Osteoblast (primary cell): ENCODE measurements at regions not wholly inside any gene's neighbourhood (a gene's known extent, or its start where the extent isn't known, plus 50 kb on each side); places are given as distances from the start of the nearest gene placed in this dataset.

Experiments used
- DNase-seq: peaks from one replicate; pipeline ENCODE4 v3.0.0; 2011; ENCODE audit warnings: low spot score, mixed read lengths; ENCODE audit not compliant: insufficient read length; ENCODE audit errors: missing footprints
- H2AFZ ChIP-seq: 2 replicates; pipeline ENCODE4 v1.6.0; 2011; ENCODE audit warnings: mild to moderate bottlenecking, low read length
- H3K27ac ChIP-seq: 2 replicates; pipeline ENCODE4 v1.5.1; 2011; ENCODE audit warnings: mild to moderate bottlenecking, low read depth, low read length, moderate library complexity
- H3K27me3 ChIP-seq: 2 replicates; pipeline ENCODE4 v1.6.0; 2012; ENCODE audit warnings: mild to moderate bottlenecking, control low read depth, inconsistent platforms, low read length, moderate library complexity; ENCODE audit not compliant: insufficient read depth
- H3K36me3 ChIP-seq: 2 replicates; pipeline ENCODE4 v1.5.1; 2011; ENCODE audit warnings: mild to moderate bottlenecking, low read length, control low read depth, moderate library complexity; ENCODE audit not compliant: insufficient read depth
- H3K4me1 ChIP-seq: 2 replicates; pipeline ENCODE4 v1.5.1; 2011; ENCODE audit warnings: mild to moderate bottlenecking, low read length, control low read depth, moderate library complexity; ENCODE audit not compliant: insufficient read depth
- H3K4me2 ChIP-seq: 2 replicates; pipeline ENCODE4 v1.6.0; 2011; ENCODE audit warnings: mild to moderate bottlenecking, low read length; ENCODE audit not compliant: insufficient read depth
- H3K4me3 ChIP-seq: fragments of 200-600 bp; sonication (generic); 3 replicates; pipeline ENCODE4 v1.5.1; 2012; ENCODE audit warnings: mild to moderate bottlenecking, low read length, inconsistent platforms; ENCODE audit not compliant: insufficient read depth
- H3K79me2 ChIP-seq: 2 replicates; pipeline ENCODE4 v1.6.0; 2012; ENCODE audit warnings: mild to moderate bottlenecking, low read length, control low read depth, inconsistent platforms; ENCODE audit not compliant: insufficient read depth
- H3K9me3 ChIP-seq: 2 replicates; pipeline ENCODE4 v1.5.1; 2011; ENCODE audit warnings: low read depth, low read length, control low read depth
- H4K20me1 ChIP-seq: 2 replicates; pipeline ENCODE4 v1.6.0; 2012; ENCODE audit warnings: mild to moderate bottlenecking, low read length, control low read depth; ENCODE audit not compliant: insufficient read depth
- TF ChIP-seq, protein P1 (sequence below): IDR thresholded peaks from 2 replicates; pipeline ENCODE4 v1.5.1; 2011; ENCODE audit warnings: mild to moderate bottlenecking, low read depth, low read length, moderate library complexity; ENCODE audit errors: extremely low read depth

DNA sequence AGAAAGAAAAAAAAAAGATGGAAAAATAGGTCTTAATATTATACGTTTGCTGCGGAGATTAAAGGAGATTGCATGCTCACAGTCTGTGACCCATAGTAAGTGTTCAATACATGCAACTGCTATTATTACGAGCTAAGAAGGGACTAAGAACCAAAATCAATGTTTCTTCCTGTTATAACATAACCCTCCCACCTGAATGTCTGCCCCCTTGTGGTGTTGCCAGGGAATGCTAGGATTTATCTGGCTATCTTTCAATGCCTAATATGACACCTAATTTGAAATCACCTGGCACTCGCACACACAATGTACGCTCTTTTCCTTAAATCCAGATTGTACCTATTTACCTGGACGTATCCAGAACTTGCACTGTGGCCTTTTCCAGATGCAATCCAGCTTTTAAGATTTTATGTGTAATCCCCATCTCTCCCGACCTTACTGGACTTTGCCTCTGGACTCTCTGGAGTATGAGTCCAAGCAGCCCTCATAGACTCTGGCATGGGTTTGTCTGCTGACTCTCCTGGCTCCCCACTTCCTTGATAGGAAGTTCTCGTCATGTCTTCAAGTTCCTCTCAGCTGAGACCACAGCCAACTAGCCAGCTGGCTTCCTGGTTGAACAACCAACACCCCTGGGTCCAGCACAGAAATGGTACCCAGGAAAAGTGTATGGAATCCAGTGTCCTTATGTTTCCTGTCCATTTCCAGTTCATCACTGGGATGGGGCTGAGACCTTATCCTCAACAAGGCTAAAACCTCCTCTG, 151.5 kb downstream of the CCDC34 start:
- peak; percentile 64 for DNase-seq
- Histone ChIP-seq H4K20me1 (no peaks in the 10 kb centered on the region), H3K36me3 (no peaks in the 10 kb centered on the region), H3K9me3 (no peaks in the 10 kb centered on the region), H3K4me3 (no peak overlapping the region), H2AFZ (no peak overlapping the region), H3K79me2 (no peaks in the 10 kb centered on the region), H3K4me2 (no peak overlapping the region), H3K27ac (no peak overlapping the region), H3K4me1 (peaks cover 40% of the 10 kb centered on the region), H3K27me3 (no peaks in the 10 kb centered on the region)
- TF ChIP-seq, protein P1, sequence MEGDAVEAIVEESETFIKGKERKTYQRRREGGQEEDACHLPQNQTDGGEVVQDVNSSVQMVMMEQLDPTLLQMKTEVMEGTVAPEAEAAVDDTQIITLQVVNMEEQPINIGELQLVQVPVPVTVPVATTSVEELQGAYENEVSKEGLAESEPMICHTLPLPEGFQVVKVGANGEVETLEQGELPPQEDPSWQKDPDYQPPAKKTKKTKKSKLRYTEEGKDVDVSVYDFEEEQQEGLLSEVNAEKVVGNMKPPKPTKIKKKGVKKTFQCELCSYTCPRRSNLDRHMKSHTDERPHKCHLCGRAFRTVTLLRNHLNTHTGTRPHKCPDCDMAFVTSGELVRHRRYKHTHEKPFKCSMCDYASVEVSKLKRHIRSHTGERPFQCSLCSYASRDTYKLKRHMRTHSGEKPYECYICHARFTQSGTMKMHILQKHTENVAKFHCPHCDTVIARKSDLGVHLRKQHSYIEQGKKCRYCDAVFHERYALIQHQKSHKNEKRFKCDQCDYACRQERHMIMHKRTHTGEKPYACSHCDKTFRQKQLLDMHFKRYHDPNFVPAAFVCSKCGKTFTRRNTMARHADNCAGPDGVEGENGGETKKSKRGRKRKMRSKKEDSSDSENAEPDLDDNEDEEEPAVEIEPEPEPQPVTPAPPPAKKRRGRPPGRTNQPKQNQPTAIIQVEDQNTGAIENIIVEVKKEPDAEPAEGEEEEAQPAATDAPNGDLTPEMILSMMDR: peak; percentile 42

DNA sequence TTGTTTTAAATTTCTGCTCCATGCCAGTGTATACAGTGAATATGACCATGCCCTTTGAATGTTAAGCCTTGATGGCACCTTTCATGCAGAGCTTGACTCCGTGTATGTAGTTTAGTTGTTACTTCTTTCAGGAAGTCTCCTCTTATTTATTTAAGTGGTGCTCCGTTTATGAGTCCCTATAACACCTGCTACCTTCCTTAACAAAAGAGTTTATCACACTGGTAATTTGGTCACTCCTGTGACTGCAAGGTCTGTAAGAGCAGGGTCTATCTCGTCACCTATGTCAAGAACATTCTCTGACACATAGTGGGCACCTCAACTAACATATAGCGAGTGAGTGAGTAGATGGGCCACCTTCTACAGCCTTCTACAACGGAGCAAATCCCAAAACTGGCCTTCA, 152.5 kb downstream of the CCDC34 start:
- Histone ChIP-seq H3K4me1 (peaks cover 44% of the 10 kb centered on the region), H3K27me3 (no peaks in the 10 kb centered on the region), H3K36me3 (no peaks in the 10 kb centered on the region), H3K9me3 (no peaks in the 10 kb centered on the region), H3K4me3 (no peak overlapping the region), H2AFZ (no peak overlapping the region), H3K4me2 (no peak overlapping the region), H3K79me2 (no peaks in the 10 kb centered on the region), H4K20me1 (no peaks in the 10 kb centered on the region), H3K27ac (peak overlapping the region; percentile 49)
- DNase-seq: no peak
- TF ChIP-seq, protein P1: no peak

DNA sequence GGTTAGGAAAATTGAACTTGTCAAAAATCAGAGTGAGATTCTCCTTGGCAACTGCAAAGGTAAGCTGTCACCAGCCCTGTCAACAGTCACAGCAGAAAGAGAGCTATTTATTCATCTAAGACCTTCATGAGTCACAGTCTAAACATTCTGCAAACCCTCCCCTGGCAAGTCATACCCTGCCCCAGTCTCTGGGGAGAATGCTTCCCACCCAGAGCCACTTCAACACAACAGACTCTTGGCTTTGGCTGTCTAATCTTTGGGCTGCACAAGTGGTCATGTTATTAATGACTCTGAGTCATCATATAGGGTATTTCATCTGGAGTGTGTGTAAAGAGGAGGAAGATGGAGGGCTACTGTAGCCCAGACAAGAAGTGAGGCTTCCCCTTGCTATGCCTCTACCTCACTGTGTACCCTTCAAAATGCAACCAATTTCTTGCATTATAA, 153.4 kb downstream of the CCDC34 start:
- peak overlapping the region; percentile 87 for H3K27ac ChIP-seq
- peaks cover 49% of the 10 kb centered on the region for H3K4me1 ChIP-seq
- TF ChIP-seq, protein P1: no peak
- H3K9me3 ChIP-seq: no peaks in the 10 kb centered on the region
- H3K36me3 ChIP-seq: no peaks in the 10 kb centered on the region
- H3K79me2 ChIP-seq: no peaks in the 10 kb centered on the region
- no peak overlapping the region for H2AFZ ChIP-seq
- peak; percentile 60 for DNase-seq
- no peaks in the 10 kb centered on the region for H4K20me1 ChIP-seq
- no peaks in the 10 kb centered on the region for H3K27me3 ChIP-seq
- H3K4me2 ChIP-seq: peak overlapping the region; percentile 28
- H3K4me3 ChIP-seq: no peak overlapping the region

DNA sequence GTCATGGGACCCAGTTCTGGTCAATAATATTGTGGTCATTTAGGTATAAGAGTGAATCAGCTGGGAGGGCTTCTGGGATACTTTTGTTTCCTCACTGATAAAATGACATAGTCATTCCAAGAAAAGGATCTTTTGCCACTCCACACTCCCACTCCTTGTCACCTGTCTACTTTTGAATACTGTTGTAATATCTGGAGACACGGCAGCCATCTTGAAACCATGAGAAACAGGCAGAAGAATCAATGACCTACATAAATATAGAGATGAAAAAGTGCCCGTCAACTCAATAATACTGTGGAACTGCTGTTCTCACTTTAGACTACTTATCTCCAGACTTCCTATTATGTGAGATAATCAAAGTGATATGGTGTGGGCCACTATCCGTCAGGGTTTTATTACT, 154.2 kb downstream of the CCDC34 start:
- H3K36me3 ChIP-seq: no peaks in the 10 kb centered on the region
- no peak overlapping the region for H2AFZ ChIP-seq
- DNase-seq: no peak
- no peak overlapping the region for H3K4me2 ChIP-seq
- H4K20me1 ChIP-seq: no peaks in the 10 kb centered on the region
- peaks cover 47% of the 10 kb centered on the region for H3K4me1 ChIP-seq
- no peaks in the 10 kb centered on the region for H3K9me3 ChIP-seq
- no peaks in the 10 kb centered on the region for H3K27me3 ChIP-seq
- peak overlapping the region; percentile 87 for H3K27ac ChIP-seq
- TF ChIP-seq, protein P1: no peak
- H3K79me2 ChIP-seq: no peaks in the 10 kb centered on the region
- no peak overlapping the region for H3K4me3 ChIP-seq
